ENCODE measurements at regions not wholly inside any gene's neighbourhood (a gene's known extent, or its start where the extent isn't known, plus 50 kb on each side); places are given as distances from the start of the nearest gene placed in this dataset.

GRCh38 chr15:25182098-25182478, 227.3 kb downstream of the SNRPN start:
- ChIA-PET CTCF (no interaction called here), POLR2A (no interaction called here)
- TF ChIP-seq CTCF (IDR thresholded peaks at IDR 0.05; ENCODE audit: control extremely low read depth, extremely low read depth, low read depth, missing control alignments): no peak
- DNase-seq (ENCODE audit: extremely low spot score): no peak

- POLR2A ChIA-PET: no interaction called here
- TF ChIP-seq CTCF (IDR thresholded peaks at IDR 0.05; ENCODE audit: control extremely low read depth, extremely low read depth, low read depth, missing control alignments): no peak
- CTCF ChIA-PET: no interaction called here
- no peak for DNase-seq (ENCODE audit: extremely low spot score)
These were observed 228.1 kb downstream of the SNRPN start for GRCh38 chr15:25182736-25183445.

- DNase-seq (ENCODE audit: extremely low spot score): no peak
- no peak for TF ChIP-seq CTCF (IDR thresholded peaks at IDR 0.05; ENCODE audit: control extremely low read depth, extremely low read depth, low read depth, missing control alignments)
- ChIA-PET CTCF (no interaction called here), POLR2A (no interaction called here)
These were observed 228.9 kb downstream of the SNRPN start for GRCh38 chr15:25183581-25184251.

DNA sequence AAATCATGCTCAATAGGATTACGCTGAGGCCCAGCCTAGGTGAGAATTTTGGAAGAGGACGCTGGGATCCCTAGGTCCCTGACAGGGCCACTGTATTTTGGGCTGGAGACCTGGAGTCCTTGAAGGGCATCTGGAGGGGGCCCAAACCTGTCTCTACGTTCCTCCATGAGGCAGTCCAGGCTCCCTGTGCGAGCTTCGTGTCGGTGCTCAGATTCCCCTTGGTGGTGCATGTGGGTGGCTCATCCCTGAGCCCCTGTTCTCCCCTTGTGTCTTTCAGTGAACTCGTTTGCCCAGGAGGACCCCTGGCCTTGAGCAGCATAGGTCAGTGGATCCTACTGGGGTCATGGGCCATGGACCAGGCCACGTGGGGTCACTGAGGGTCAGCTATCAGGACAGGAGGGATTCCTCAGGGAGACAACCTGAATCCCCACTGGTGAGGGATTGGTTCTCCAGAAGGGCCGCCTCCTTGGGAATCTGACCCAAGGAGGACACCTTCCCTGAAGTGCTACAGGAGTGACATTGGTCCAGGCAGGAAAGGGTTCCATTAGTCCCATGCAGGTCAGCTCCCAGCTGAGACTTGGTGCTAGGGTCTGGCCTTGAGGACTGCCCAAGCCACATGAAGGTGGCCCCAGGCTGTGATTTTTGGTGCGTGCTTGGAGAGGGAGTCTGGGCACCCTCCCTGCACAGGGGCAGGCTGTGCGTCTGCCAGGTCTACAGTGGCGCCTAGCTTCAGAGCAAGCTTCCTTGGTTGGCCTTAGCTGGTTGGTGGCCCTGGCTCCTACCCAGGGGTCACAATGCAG, 229.8 kb downstream of the SNRPN start:
- no peak for DNase-seq (ENCODE audit: extremely low spot score)
- CTCF ChIA-PET: no interaction called here
- POLR2A ChIA-PET: no interaction called here
- TF ChIP-seq CTCF (IDR thresholded peaks at IDR 0.05; ENCODE audit: control extremely low read depth, extremely low read depth, low read depth, missing control alignments): no peak

DNA sequence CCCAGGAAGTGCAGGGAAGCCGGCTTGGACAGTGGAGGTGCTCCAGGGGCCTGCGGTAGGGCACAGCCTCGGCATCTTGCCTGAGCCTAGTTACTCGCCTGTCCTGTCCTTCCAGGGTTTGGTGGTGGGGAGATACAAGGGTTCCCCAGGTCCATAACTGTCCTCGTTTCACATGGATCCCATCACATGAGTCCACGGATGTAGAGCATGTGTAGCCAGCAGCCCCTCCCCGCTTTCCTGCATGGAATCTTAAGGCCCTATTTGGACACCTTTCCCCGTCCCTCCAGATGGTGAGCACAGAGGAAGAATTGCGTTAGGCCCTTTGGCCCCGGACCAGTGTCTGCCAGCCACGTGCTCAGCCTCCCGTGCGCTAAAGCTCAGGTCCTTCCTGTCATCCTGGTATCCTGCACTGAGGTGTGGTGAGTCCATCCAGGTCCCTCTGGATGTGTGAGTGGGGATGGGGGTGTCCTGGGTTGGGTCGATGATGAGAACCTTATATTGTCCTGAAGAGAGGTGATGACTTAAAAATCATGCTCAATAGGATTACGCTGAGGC, 230.4 kb downstream of the SNRPN start:
- POLR2A ChIA-PET: no interaction called here
- DNase-seq (ENCODE audit: extremely low spot score): no peak
- no peak for TF ChIP-seq CTCF (IDR thresholded peaks at IDR 0.05; ENCODE audit: control extremely low read depth, extremely low read depth, low read depth, missing control alignments)
- CTCF ChIA-PET: no interaction called here

DNA sequence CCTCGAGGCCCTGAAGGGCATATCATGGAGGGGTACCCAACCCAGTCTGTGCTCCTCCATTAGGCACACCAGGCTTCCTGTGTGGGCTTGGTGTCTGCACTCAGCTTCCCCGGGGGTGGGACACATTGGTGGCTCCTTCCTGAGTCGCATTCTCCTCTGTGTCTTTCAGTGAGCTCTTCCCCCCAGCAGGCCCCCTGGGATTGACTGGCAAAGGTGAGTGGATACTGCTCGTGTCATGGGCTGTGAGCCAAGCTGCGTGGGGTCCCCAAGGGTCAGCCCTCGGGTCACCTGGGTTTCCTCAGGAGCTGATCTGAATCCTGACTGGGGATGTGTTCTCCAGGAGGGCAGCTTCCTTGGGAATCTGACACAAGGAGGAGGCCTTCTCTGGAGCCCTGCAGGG, 231.0 kb downstream of the SNRPN start:
- ChIA-PET POLR2A (no interaction called here), CTCF (no interaction called here)
- TF ChIP-seq CTCF (IDR thresholded peaks at IDR 0.05; ENCODE audit: control extremely low read depth, extremely low read depth, low read depth, missing control alignments): no peak
- DNase-seq (ENCODE audit: extremely low spot score): no peak
